Mesenchymal stem cell (in vitro differentiated cells and primary cell): ENCODE measurements at regions not wholly inside any gene's neighbourhood (a gene's known extent, or its start where the extent isn't known, plus 50 kb on each side); places are given as distances from the start of the nearest gene placed in this dataset.

Source experiments
- DNase-seq: peaks from one replicate; pipeline ENCODE4 v3.0.0-alpha.2; 2013
- H2AFZ ChIP-seq: one replicate; pipeline ENCODE4 v1.6.1; 2013; ENCODE audit warnings: low read depth, mild to moderate bottlenecking, control low read depth, inconsistent platforms, low read length, moderate library complexity
- H2AK5ac ChIP-seq: 2 replicates; pipeline ENCODE4 v1.6.1; 2013; ENCODE audit warnings: low read length, moderate library complexity, mild to moderate bottlenecking, inconsistent platforms; ENCODE audit not compliant: severe bottlenecking
- H2BK120ac ChIP-seq: one replicate; pipeline ENCODE4 v1.6.1; 2013; ENCODE audit warnings: low read depth, mild to moderate bottlenecking, inconsistent platforms, low read length, moderate library complexity
- H2BK12ac ChIP-seq, 2 experiments: one replicate each; pipeline ENCODE4 v1.6.1; 2013; ENCODE audit warnings: inconsistent platforms in 2 of 2, low read length in 2 of 2, mild to moderate bottlenecking in 2 of 2, moderate library complexity in 2 of 2, control low read depth in 1 of 2
- H2BK15ac ChIP-seq: one replicate; pipeline ENCODE4 v1.6.1; 2013; ENCODE audit warnings: mild to moderate bottlenecking, low read depth, inconsistent platforms; ENCODE audit not compliant: poor library complexity, severe bottlenecking
- H2BK5ac ChIP-seq: 2 replicates; pipeline ENCODE4 v1.6.1; 2013; ENCODE audit warnings: low read depth, mild to moderate bottlenecking, low read length, control low read depth, inconsistent platforms; ENCODE audit not compliant: poor library complexity, severe bottlenecking
- H3K14ac ChIP-seq, 2 experiments: one replicate each; pipeline ENCODE4 v1.6.1; 2013; ENCODE audit warnings: inconsistent platforms in 2 of 2, low read length in 2 of 2, control low read depth in 1 of 2, mild to moderate bottlenecking in 1 of 2, moderate library complexity in 1 of 2
- H3K18ac ChIP-seq, 2 experiments: one replicate each; pipeline ENCODE4 v1.6.1; 2013; ENCODE audit warnings: inconsistent platforms in 2 of 2, low read length in 2 of 2, control low read depth in 1 of 2, low read depth in 1 of 2, mild to moderate bottlenecking in 1 of 2
- H3K23ac ChIP-seq, 2 experiments: one replicate each; pipeline ENCODE4 v1.6.1; 2013; ENCODE audit warnings: inconsistent platforms in 2 of 2, low read length in 2 of 2, mild to moderate bottlenecking in 2 of 2, moderate library complexity in 2 of 2, control low read depth in 1 of 2
- H3K27ac ChIP-seq: 2 replicates; pipeline ENCODE4 v1.5.1; 2013; ENCODE audit warnings: mild to moderate bottlenecking, moderate library complexity, low read length, control low read depth, inconsistent platforms; ENCODE audit not compliant: poor library complexity, severe bottlenecking
- H3K27me3 ChIP-seq, 2 experiments: 2 replicates each; pipeline versions ENCODE4 v1.6.1 to v1.7.0; 2013; ENCODE audit warnings: low read length in 2 of 2, mild to moderate bottlenecking in 2 of 2, moderate library complexity in 2 of 2, control low read depth in 1 of 2, inconsistent platforms in 1 of 2; ENCODE audit not compliant: control insufficient read depth in 1 of 2, insufficient read depth in 1 of 2
- H3K36me3 ChIP-seq, 2 experiments: 2 replicates each; pipeline versions ENCODE4 v1.6.1 to v1.7.0; 2013; ENCODE audit warnings: low read length in 2 of 2, control low read depth in 1 of 2, inconsistent platforms in 1 of 2, low read depth in 1 of 2, mild to moderate bottlenecking in 1 of 2; ENCODE audit not compliant: insufficient read depth in 2 of 2, control insufficient read depth in 1 of 2
- H3K4ac ChIP-seq, 2 experiments: one replicate each; pipeline ENCODE4 v1.6.1; 2013; ENCODE audit warnings: inconsistent platforms in 2 of 2, low read length in 2 of 2, mild to moderate bottlenecking in 2 of 2, moderate library complexity in 2 of 2, control low read depth in 1 of 2, low read depth in 1 of 2
- H3K4me1 ChIP-seq: 2 replicates; pipeline ENCODE4 v1.6.1; 2013; ENCODE audit warnings: low read depth, low read length, control low read depth; ENCODE audit not compliant: control insufficient read depth, insufficient read depth
- H3K4me2 ChIP-seq: 2 replicates; pipeline ENCODE4 v1.6.1; 2013; ENCODE audit warnings: low read length, mild to moderate bottlenecking, inconsistent platforms; ENCODE audit not compliant: poor library complexity, severe bottlenecking
- H3K4me3 ChIP-seq, 2 experiments: 2 replicates each; pipeline versions ENCODE4 v1.5.1 to v1.7.0; 2013; ENCODE audit warnings: low read length in 2 of 2, mild to moderate bottlenecking in 2 of 2, control low read depth in 1 of 2, low read depth in 1 of 2; ENCODE audit not compliant: insufficient read depth in 1 of 2
- H3K79me1 ChIP-seq: replicated peaks from 2 replicates; pipeline ENCODE4 v1.6.1; 2013; ENCODE audit warnings: mild to moderate bottlenecking, control low read depth, low read length, inconsistent platforms; ENCODE audit not compliant: poor library complexity, severe bottlenecking
- H3K9ac ChIP-seq: 2 replicates; pipeline ENCODE4 v1.7.0; 2013; ENCODE audit warnings: mild to moderate bottlenecking, low read length, moderate library complexity
- H3K9me3 ChIP-seq: 2 replicates; pipeline ENCODE4 v1.7.0; 2013; ENCODE audit warnings: mild to moderate bottlenecking, low read length; ENCODE audit not compliant: control insufficient read depth
- H4K8ac ChIP-seq: one replicate; pipeline ENCODE4 v1.6.1; 2013; ENCODE audit warnings: inconsistent platforms, mild to moderate bottlenecking, low read length, moderate library complexity
- H4K91ac ChIP-seq: one replicate; pipeline ENCODE4 v1.6.1; 2013; ENCODE audit warnings: mild to moderate bottlenecking, low read length, inconsistent platforms
- WGBS: methylation state at CpG from one replicate; pipeline ENCODE4 v1.1.7; 2013; ENCODE audit warnings: mixed read lengths; 5-methylcytosine and 5-hydroxymethylcytosine counted together

GRCh38 chr14:86533834-86534233 lies 1003.9 kb downstream of the FLRT2 start:
- H4K8ac ChIP-seq: no peak overlapping the region

DNA sequence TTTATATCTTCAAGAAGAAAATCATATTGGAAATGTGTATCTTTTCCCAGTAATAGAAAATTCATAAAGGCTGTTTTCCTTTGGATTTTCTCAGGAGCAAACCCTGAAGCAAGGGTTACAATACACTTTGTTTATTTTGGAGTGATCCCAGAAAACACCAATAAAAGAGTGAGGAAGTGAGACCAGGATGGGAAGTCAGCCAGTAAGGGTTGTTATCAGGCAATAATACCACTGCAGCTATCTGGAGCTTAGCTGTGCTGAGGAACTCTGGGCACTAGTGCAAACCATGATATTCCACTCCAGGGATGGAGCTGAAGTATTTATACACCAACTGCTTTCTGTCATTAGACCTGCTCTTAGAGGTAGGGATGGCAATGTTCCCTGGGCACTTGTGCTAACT lies 1002.3 kb downstream of the FLRT2 start:
- Histone ChIP-seq H3K14ac (no peak overlapping the region), H3K36me3 (no peaks in the 10 kb centered on the region), H3K4me3 (no peak overlapping the region), H4K91ac (no peak overlapping the region), H3K79me1 (no peaks in the 10 kb centered on the region), H3K23ac (peak overlapping the region in 1 of 2 experiments; percentile 48), H2BK12ac (no peak overlapping the region), H2BK15ac (no peak overlapping the region), H3K9me3 (no peaks in the 10 kb centered on the region), H3K27ac (no peak overlapping the region), H2AK5ac (no peak overlapping the region), H3K4me1 (peaks cover 4% of the 10 kb centered on the region), H3K27me3 (no peaks in the 10 kb centered on the region), H2BK120ac (no peak overlapping the region), H4K8ac (peak overlapping the region; percentile 49), H3K4me2 (no peak overlapping the region), H3K4ac (no peak overlapping the region), H3K9ac (no peak overlapping the region), H3K18ac (peak overlapping the region in 1 of 2 experiments; percentile 43), H2BK5ac (no peak overlapping the region), H2AFZ (no peak overlapping the region)
- no peak for DNase-seq

More at GRCh38 chr14:86533834-86534233, 1003.9 kb downstream of the FLRT2 start:
- H2BK12ac ChIP-seq: no peak overlapping the region
- no peak overlapping the region for H3K18ac ChIP-seq
- no peak overlapping the region for H3K4me2 ChIP-seq
- H3K27me3 ChIP-seq: no peaks in the 10 kb centered on the region
- H3K9ac ChIP-seq: no peak overlapping the region
- H3K4me3 ChIP-seq: no peak overlapping the region
- H3K9me3 ChIP-seq: no peaks in the 10 kb centered on the region
- no peak overlapping the region for H3K27ac ChIP-seq
- H2BK15ac ChIP-seq: no peak overlapping the region
- no peak overlapping the region for H2BK120ac ChIP-seq
- no peak overlapping the region for H2AFZ ChIP-seq
- no peak overlapping the region for H3K14ac ChIP-seq
- no peaks in the 10 kb centered on the region for H3K36me3 ChIP-seq
- H3K4ac ChIP-seq: no peak overlapping the region
- WGBS: 83% methylated on average over 4 of the region's 4 CpGs
- no peaks in the 10 kb centered on the region for H3K79me1 ChIP-seq
- H2AK5ac ChIP-seq: no peak overlapping the region
- no peak overlapping the region for H2BK5ac ChIP-seq
- peaks cover 4% of the 10 kb centered on the region for H3K4me1 ChIP-seq
- H4K91ac ChIP-seq: no peak overlapping the region
- no peak overlapping the region for H3K23ac ChIP-seq
- DNase-seq: no peak

DNA sequence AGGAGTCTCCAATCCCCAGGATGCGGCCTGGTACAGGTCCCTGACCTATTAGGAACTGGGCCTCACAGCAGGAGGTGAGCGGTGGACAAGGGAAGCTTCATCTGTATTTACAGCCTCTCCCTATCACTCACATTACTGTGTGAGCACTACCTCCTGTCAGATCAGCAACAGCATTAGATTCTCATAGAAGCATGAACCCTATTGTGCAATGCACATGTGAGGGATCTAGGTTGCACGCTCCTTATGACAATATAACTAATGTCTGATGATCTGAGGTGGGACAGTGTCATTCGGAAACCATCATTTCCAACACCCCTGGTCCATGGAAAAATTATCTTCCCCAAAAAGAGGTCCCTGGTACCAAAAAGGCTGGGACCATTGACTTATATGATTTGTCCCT lies 1000.5 kb downstream of the FLRT2 start:
- WGBS: 95% methylated on average over 4 of the region's 4 CpGs
- no peak overlapping the region for H2BK5ac ChIP-seq
- H2BK12ac ChIP-seq: no peak overlapping the region
- no peaks in the 10 kb centered on the region for H3K27me3 ChIP-seq
- no peak overlapping the region for H4K91ac ChIP-seq
- H3K9ac ChIP-seq: no peak overlapping the region
- no peak overlapping the region for H3K23ac ChIP-seq
- no peak overlapping the region for H3K4me2 ChIP-seq
- H3K79me1 ChIP-seq: no peaks in the 10 kb centered on the region
- no peak overlapping the region for H2AK5ac ChIP-seq
- H2BK15ac ChIP-seq: no peak overlapping the region
- H3K14ac ChIP-seq: no peak overlapping the region
- no peak for DNase-seq
- H2AFZ ChIP-seq: no peak overlapping the region
- H3K4me1 ChIP-seq: peaks cover 4% of the 10 kb centered on the region
- no peak overlapping the region for H4K8ac ChIP-seq
- no peaks in the 10 kb centered on the region for H3K9me3 ChIP-seq
- no peaks in the 10 kb centered on the region for H3K36me3 ChIP-seq
- no peak overlapping the region for H3K4ac ChIP-seq
- no peak overlapping the region for H2BK120ac ChIP-seq
- no peak overlapping the region for H3K4me3 ChIP-seq
- no peak overlapping the region for H3K18ac ChIP-seq
- no peak overlapping the region for H3K27ac ChIP-seq

GRCh38 chr14:86527312-86527711 lies 997.4 kb downstream of the FLRT2 start:
- Histone ChIP-seq H2BK15ac (no peak overlapping the region), H3K9ac (no peak overlapping the region), H2BK5ac (no peak overlapping the region), H2BK12ac (no peak overlapping the region), H3K4ac (no peak overlapping the region), H3K4me1 (peaks cover 1% of the 10 kb centered on the region), H3K4me2 (no peak overlapping the region), H4K8ac (no peak overlapping the region), H3K79me1 (no peaks in the 10 kb centered on the region), H3K36me3 (no peaks in the 10 kb centered on the region), H4K91ac (no peak overlapping the region), H3K27me3 (no peaks in the 10 kb centered on the region), H2AFZ (no peak overlapping the region), H3K9me3 (no peaks in the 10 kb centered on the region), H2BK120ac (no peak overlapping the region), H3K18ac (no peak overlapping the region), H3K14ac (no peak overlapping the region), H2AK5ac (no peak overlapping the region), H3K27ac (no peak overlapping the region), H3K23ac (no peak overlapping the region), H3K4me3 (no peak overlapping the region)
- DNase-seq: no peak
